ENCODE measurements at regions not wholly inside any gene's neighbourhood (a gene's known extent, or its start where the extent isn't known, plus 50 kb on each side); places are given as distances from the start of the nearest gene placed in this dataset.

GRCh38 chr2:199684168-199684567 is 166.8 kb downstream of the FTCDNL1 start:
- H3K27ac ChIP-seq (ENCODE audit: insufficient read length, low read depth, low read length) = no peak overlapping the region
- H3K18ac ChIP-seq (ENCODE audit: insufficient read length, low read depth, low read length) = no peak overlapping the region
- H3K23me2 ChIP-seq (ENCODE audit: insufficient read length, low read depth, low read length, poor library complexity, severe bottlenecking) = no peaks in the 10 kb centered on the region
- no peaks in the 10 kb centered on the region for H3K9me3 ChIP-seq (ENCODE audit: control insufficient read depth, low read depth, low read length)
- no peak overlapping the region for H2AFZ ChIP-seq (ENCODE audit: low read length)
- no peak overlapping the region for H3T11ph ChIP-seq (ENCODE audit: low read length)
- no peak overlapping the region for H2BK15ac ChIP-seq (ENCODE audit: low read depth, low read length)
- H4K8ac ChIP-seq (replicated peaks; ENCODE audit: insufficient read length, low read depth, low read length) = no peak overlapping the region
- Mint-ChIP-seq H3K4me3 (no peak overlapping the region), H3K36me3 (ENCODE audit: insufficient read depth in 1 of 3, low read depth in 3 of 3) (no peaks in the 10 kb centered on the region), H3K27ac (no peak overlapping the region), H3K27me3 (ENCODE audit: low read depth) (no peaks in the 10 kb centered on the region), H3K9me3 (no peaks in the 10 kb centered on the region), H3K4me1 (peaks cover 5 to 10% of the 10 kb centered on the region in 2 experiments)
- WGBS (ENCODE audit: extremely low coverage, insufficient read length, low lambda C conversion rate) = no CpG with 5 or more reads among the region's 1 CpG
- H3K27me3 ChIP-seq (ENCODE audit: insufficient read depth, low read length) = no peaks in the 10 kb centered on the region
- H3K56ac ChIP-seq (ENCODE audit: insufficient read length, low read depth, low read length) = no peak overlapping the region
- H3K23ac ChIP-seq (ENCODE audit: insufficient read length, low read depth, low read length) = no peak overlapping the region
- H3K9ac ChIP-seq (ENCODE audit: extremely low read depth, insufficient read length, low read length) = no peak overlapping the region
- H2BK12ac ChIP-seq (ENCODE audit: insufficient read length, low read depth, low read length) = no peak overlapping the region
- H3K4me1 ChIP-seq (ENCODE audit: insufficient read depth, low read length) = no peaks in the 10 kb centered on the region
- no peak overlapping the region for H2BK120ac ChIP-seq (ENCODE audit: low read depth, low read length, poor library complexity, severe bottlenecking)
- no peaks in the 10 kb centered on the region for H3K79me1 ChIP-seq (ENCODE audit: insufficient read depth, low read depth, low read length, poor library complexity, severe bottlenecking)
- H2BK5ac ChIP-seq (ENCODE audit: insufficient read length, low read length) = no peak overlapping the region
- no peak overlapping the region for H2BK20ac ChIP-seq (ENCODE audit: low read depth, low read length, poor library complexity, severe bottlenecking)
- H4K91ac ChIP-seq (ENCODE audit: insufficient read length, low read depth, low read length) = no peak overlapping the region
- no peak overlapping the region for H3K14ac ChIP-seq (ENCODE audit: insufficient read depth, low read length)
- no peaks in the 10 kb centered on the region for H3K79me2 ChIP-seq (ENCODE audit: insufficient read depth, low read length)
- no peaks in the 10 kb centered on the region for H4K20me1 ChIP-seq (ENCODE audit: control insufficient read depth, insufficient read depth, insufficient read length)
- no peak for DNase-seq
- H2AK5ac ChIP-seq (ENCODE audit: insufficient read length, low read length) = no peak overlapping the region
- no peak overlapping the region for H4K5ac ChIP-seq (ENCODE audit: insufficient read length, low read depth, low read length)
- no peak overlapping the region for H3K4me2 ChIP-seq (ENCODE audit: insufficient read depth, insufficient read length, low read length)
- no peak overlapping the region for H3K4ac ChIP-seq (ENCODE audit: low read depth, low read length)
- TF ChIP-seq CTCF (conservative IDR thresholded peaks at IDR 0.05) = peak; percentile 41; the same call in 2 of the 3 replicates

All from H9 (cell line).